K562 (cell line): ENCODE measurements at regions not wholly inside any gene's neighbourhood (a gene's known extent, or its start where the extent isn't known, plus 50 kb on each side); places are given as distances from the start of the nearest gene placed in this dataset.

ENCODE experiments used
- ATAC-seq: fragments of 200-7000 bp; cut with Tn5 transposase; 3 replicates; pipeline ENCODE4 v1.9.1; 2020; ENCODE audit warnings: moderate library complexity
- BruUV-seq: library from RNA; stranded (reverse); fragments of 400-500 nt; replicated peaks from 2 replicates; lab custom pipeline; 2021; lab: Mats Ljungman, UMichigan
- CTCF ChIA-PET: fragments of 300-600 bp; formaldehyde crosslinking; extraction: SDS; loops from one replicate; lab custom pipeline; 2021; ENCODE audit warnings: low intra/inter-chr PET ratio; lab: Yijun Ruan, JAX
- POLR2A ChIA-PET: fragments of 300-600, 350-650 bp; sonication (Branson Sonifier 250); formaldehyde crosslinking; extraction: SDS; loops from one replicate; lab custom pipeline; 2021; ENCODE audit warnings: antibody characterized with exemption, inconsistent platforms; lab: Yijun Ruan, JAX
- DNase-seq, 4 experiments: peaks; one replicate each; pipeline versions ENCODE4 v3.0.0 to v3.0.0-alpha.2; 2011 to 2018; ENCODE audit warnings: low spot score in 3 of 4, mixed read lengths in 3 of 4; ENCODE audit errors: extremely low read depth in 1 of 4
- FAIRE-seq: peaks from 2 replicates; lab custom pipeline; 2011; peaks lifted over from hg19 to GRCh38; lab: Jason Lieb, UNC
- H2AFZ ChIP-seq: 2 replicates; pipeline ENCODE4 v1.6.0; 2011; ENCODE audit warnings: low read depth, low read length, control low read depth, inconsistent platforms
- H3K27ac ChIP-seq: fragments of 200-600 bp; 3 replicates; pipeline ENCODE4 v1.8.0; 2011; ENCODE audit warnings: low read depth, mild to moderate bottlenecking, control low read depth, inconsistent platforms, low read length, moderate library complexity, mixed read lengths; ENCODE audit errors: extremely low read depth
- H3K27me3 ChIP-seq, 2 experiments: fragments of 300-600 bp in 1 of 2; 2 replicates in 1 of 2; 3 replicates in 1 of 2; pipeline versions ENCODE4 v1.6.0 to v1.8.0; 2011; ENCODE audit warnings: inconsistent platforms in 2 of 2, low read length in 2 of 2, mild to moderate bottlenecking in 1 of 2, mixed read lengths in 1 of 2, moderate library complexity in 1 of 2; ENCODE audit not compliant: control insufficient read depth in 2 of 2, insufficient read depth in 2 of 2
- H3K36me3 ChIP-seq: fragments of 300-600 bp; 3 replicates; pipeline ENCODE4 v1.8.0; 2011; ENCODE audit warnings: mild to moderate bottlenecking, low read length, inconsistent platforms; ENCODE audit not compliant: control insufficient read depth, insufficient read depth
- H3K4me1 ChIP-seq, 2 experiments: fragments of 200-600 bp in 1 of 2; replicated peaks in 1 of 2; 2 replicates in 1 of 2; 3 replicates in 1 of 2; pipeline versions ENCODE4 v1.5.1 to v1.8.0; 2011; ENCODE audit warnings: inconsistent platforms in 2 of 2, low read length in 2 of 2, mild to moderate bottlenecking in 1 of 2, mixed read lengths in 1 of 2, moderate library complexity in 1 of 2; ENCODE audit not compliant: control insufficient read depth in 2 of 2, insufficient read depth in 2 of 2
- H3K4me2 ChIP-seq: 2 replicates; pipeline ENCODE4 v1.6.1; 2011; ENCODE audit warnings: low read length, control low read depth, inconsistent platforms, mixed read lengths; ENCODE audit not compliant: insufficient read depth
- H3K4me3 ChIP-seq: fragments of 200-600 bp; sonication (generic), shearing (Covaris generic); 2 replicates; pipeline ENCODE4 v1.5.1; 2016; ENCODE audit warnings: control low read depth, inconsistent platforms
- H3K79me2 ChIP-seq: fragments of 200-600 bp; 3 replicates; pipeline ENCODE4 v1.8.0; 2011; ENCODE audit warnings: low read length, inconsistent platforms; ENCODE audit not compliant: control insufficient read depth, insufficient read depth
- H3K9ac ChIP-seq, 2 experiments: 2 replicates each; pipeline versions ENCODE4 v1.6.0 to v1.6.1; 2011; ENCODE audit warnings: low read depth in 2 of 2, low read length in 2 of 2, control low read depth in 1 of 2, inconsistent platforms in 1 of 2, mild to moderate bottlenecking in 1 of 2, mixed read lengths in 1 of 2; ENCODE audit not compliant: insufficient read depth in 1 of 2
- H3K9me1 ChIP-seq: one replicate; pipeline ENCODE4 v1.6.0; 2011; ENCODE audit warnings: inconsistent platforms, mild to moderate bottlenecking, low read length, moderate library complexity; ENCODE audit not compliant: control insufficient read depth, insufficient read depth
- H3K9me3 ChIP-seq: replicated peaks from 2 replicates; pipeline ENCODE4 v1.5.1; 2011; ENCODE audit warnings: low read depth, low read length, inconsistent platforms; ENCODE audit not compliant: control insufficient read depth, insufficient read depth
- H4K20me1 ChIP-seq: replicated peaks from 2 replicates; pipeline ENCODE4 v1.6.1; 2011; ENCODE audit warnings: low read length, inconsistent platforms, mixed read lengths; ENCODE audit not compliant: control insufficient read depth, insufficient read depth
- FOXP4 ChIP-seq: sonication (generic); formaldehyde crosslinking; IDR thresholded peaks from 2 replicates; pipeline ENCODE4 v1.8.0; 2022; ENCODE audit warnings: mild to moderate bottlenecking, missing genetic modification reagents, borderline replicate concordance
- PURB ChIP-seq: sonication (generic); formaldehyde crosslinking; IDR thresholded peaks from 2 replicates; pipeline ENCODE4 v1.9.0; 2021; ENCODE audit warnings: low read depth, mild to moderate bottlenecking, missing genetic modification reagents
- SPI1 ChIP-seq: IDR thresholded peaks from 2 replicates; pipeline ENCODE4 v1.6.1; 2011; ENCODE audit warnings: low read depth, low read length, control low read depth, borderline replicate concordance
- TFAM ChIP-seq: fragments of 250-450 bp; sonication (Bioruptor Pico); conservative IDR thresholded peaks from 2 replicates; pipeline ENCODE4 v1.5.0; 2021; ENCODE audit warnings: mild to moderate bottlenecking, moderate library complexity
- ZBTB7A ChIP-seq: IDR thresholded peaks from 2 replicates; pipeline ENCODE4 v1.6.1; 2011; ENCODE audit warnings: low read depth, mild to moderate bottlenecking, low read length, moderate library complexity, borderline replicate concordance; ENCODE audit not compliant: control insufficient read depth
- ZNF639 ChIP-seq, 2 experiments: fragments of 200-800 bp in 1 of 2; sonication (Bioruptor generic) in 1 of 2; sonication (generic) in 1 of 2; formaldehyde crosslinking in 1 of 2; IDR thresholded peaks in 1 of 2; conservative IDR thresholded peaks in 1 of 2; 2 replicates each; pipeline versions ENCODE4 v1.5.0 to v1.6.1; 2016 to 2020; ENCODE audit warnings: missing compliant biosample characterization in 1 of 2, missing genetic modification characterization in 1 of 2, missing genetic modification reagents in 1 of 2
- WGBS: fragments of 100-300 bp; shearing (Covaris generic); methylation state at CpG from one replicate; pipeline ENCODE4 v1.1.6; 2016; ENCODE audit warnings: low coverage, mixed read lengths; ENCODE audit not compliant: insufficient coverage; ENCODE audit errors: missing lambda C conversion rate; 5-methylcytosine and 5-hydroxymethylcytosine counted together
- in situ Hi-C: fragments of 300-500 bp; cut with MboI; formaldehyde crosslinking; loops from 4 replicates; pipeline ENCODE4 v1.15.0; 2018; ENCODE audit warnings: inconsistent platforms, mixed read lengths
- intact Hi-C: fragments of 100-400 bp; cut with micrococcal nuclease; formaldehyde crosslinking; loops from 2 replicates; pipeline ENCODE4 v1.14.2; 2022
- TF ChIP-seq, protein P1 (sequence below): fragments of 250-450 bp; sonication (Bioruptor Pico); IDR thresholded peaks from 2 replicates; pipeline ENCODE4 v1.5.1; 2021; ENCODE audit warnings: mild to moderate bottlenecking

- H3K9me1 ChIP-seq: no peaks in the 10 kb centered on the region
- H3K79me2 ChIP-seq: no peaks in the 10 kb centered on the region
- POLR2A ChIA-PET: interaction anchor here (0.9 kb wide), 1 partner anchor 93 kb away, joined by 3 read pairs; no protein-coding TSS in a partner anchor
- DNase-seq (no peak), ATAC-seq (no peak), FAIRE-seq (no peak)
- H3K9ac ChIP-seq: no peak overlapping the region
- no peak overlapping the region for H3K27ac ChIP-seq
- BruUV-seq: no TSS peak
- in situ Hi-C loops (no loop called here), intact Hi-C loops (no loop called here)
- H4K20me1 ChIP-seq: no peaks in the 10 kb centered on the region; the same call in 1 of the 2 replicates
- CTCF ChIA-PET: no interaction called here
- H3K4me3 ChIP-seq: no peak overlapping the region
- no peaks in the 10 kb centered on the region for H3K9me3 ChIP-seq
- 5% methylated on average over 9 of the region's 9 CpGs for WGBS
- TF ChIP-seq TFAM (CRISPR knock-in tag) (no peak), PURB (CRISPR knock-in tag) (no peak), FOXP4 (CRISPR knock-in tag) (no peak), ZNF639 (CRISPR knock-in tag; conservative IDR thresholded peaks at IDR 0.05 in 1 of 2, IDR thresholded peaks at IDR 0.05 in 1 of 2) (no peak), SPI1 (no peak), ZBTB7A (no peak)
- TF ChIP-seq, protein P1, sequence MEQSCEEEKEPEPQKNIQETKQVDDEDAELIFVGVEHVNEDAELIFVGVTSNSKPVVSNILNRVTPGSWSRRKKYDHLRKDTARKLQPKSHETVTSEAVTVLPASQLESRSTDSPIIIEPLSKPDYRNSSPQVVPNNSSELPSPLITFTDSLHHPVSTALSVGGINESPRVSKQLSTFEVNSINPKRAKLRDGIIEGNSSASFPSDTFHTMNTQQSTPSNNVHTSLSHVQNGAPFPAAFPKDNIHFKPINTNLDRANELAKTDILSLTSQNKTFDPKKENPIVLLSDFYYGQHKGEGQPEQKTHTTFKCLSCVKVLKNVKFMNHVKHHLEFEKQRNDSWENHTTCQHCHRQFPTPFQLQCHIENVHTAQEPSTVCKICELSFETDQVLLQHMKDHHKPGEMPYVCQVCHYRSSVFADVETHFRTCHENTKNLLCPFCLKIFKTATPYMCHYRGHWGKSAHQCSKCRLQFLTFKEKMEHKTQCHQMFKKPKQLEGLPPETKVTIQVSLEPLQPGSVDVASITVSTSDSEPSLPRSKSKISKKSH (CRISPR knock-in tag): no peak
- H3K36me3 ChIP-seq: no peaks in the 10 kb centered on the region
- no peak overlapping the region for H3K4me2 ChIP-seq
- no peak overlapping the region for H2AFZ ChIP-seq
- no peaks in the 10 kb centered on the region for H3K4me1 ChIP-seq
- H3K27me3 ChIP-seq: no peaks in the 10 kb centered on the region
Measured at GRCh38 chr16:49115956-49116355, 165.7 kb downstream of the CBLN1 start.
